Parathyroid adenoma (tissue), 2 donors: ENCODE measurements at regions not wholly inside any gene's neighbourhood (a gene's known extent, or its start where the extent isn't known, plus 50 kb on each side); places are given as distances from the start of the nearest gene placed in this dataset.

Experiments
- H2AFZ ChIP-seq: fragments of 300-600 bp; sonication (generic); one replicate; pipeline ENCODE4 v1.7.0; 2017; ENCODE audit warnings: antibody characterized with exemption, mild to moderate bottlenecking
- H3K27ac ChIP-seq: fragments of 300-600 bp; sonication (generic); one replicate; pipeline ENCODE4 v1.7.0; 2017
- H3K27me3 ChIP-seq: fragments of 300-600 bp; sonication (generic); one replicate; pipeline ENCODE4 v1.7.0; 2017; ENCODE audit warnings: low read length; ENCODE audit not compliant: control insufficient read depth, insufficient read depth
- H3K36me3 ChIP-seq: fragments of 300-600 bp; sonication (generic); one replicate; pipeline ENCODE4 v1.7.0; 2017; ENCODE audit warnings: low read length; ENCODE audit not compliant: control insufficient read depth, insufficient read depth
- H3K4me1 ChIP-seq: fragments of 300-600 bp; sonication (generic); one replicate; pipeline ENCODE4 v1.7.0; 2017; ENCODE audit warnings: control low read depth
- H3K4me2 ChIP-seq: fragments of 300-600 bp; sonication (generic); one replicate; pipeline ENCODE4 v1.7.0; 2017; ENCODE audit warnings: low read length
- H3K4me3 ChIP-seq: fragments of 300-600 bp; sonication (generic); one replicate; pipeline ENCODE4 v1.7.0; 2017; ENCODE audit warnings: low read depth, low read length
- H3K79me2 ChIP-seq: fragments of 300-600 bp; sonication (generic); one replicate; pipeline ENCODE4 v1.7.0; 2017; ENCODE audit warnings: control low read depth
- H3K9ac ChIP-seq: fragments of 300-600 bp; sonication (generic); one replicate; pipeline ENCODE4 v1.7.0; 2017; ENCODE audit warnings: mild to moderate bottlenecking
- H3K9me3 ChIP-seq: fragments of 300-600 bp; sonication (generic); one replicate; pipeline ENCODE4 v1.7.0; 2017; ENCODE audit warnings: low read length; ENCODE audit not compliant: control insufficient read depth
- TF ChIP-seq, protein P1 (sequence below): fragments of 300-600 bp; sonication (generic); IDR thresholded peaks from one replicate; pipeline ENCODE4 v1.7.0; 2017; ENCODE audit warnings: antibody characterized with exemption, mild to moderate bottlenecking
- donor health status: primary hyperparathyroidism.

DNA sequence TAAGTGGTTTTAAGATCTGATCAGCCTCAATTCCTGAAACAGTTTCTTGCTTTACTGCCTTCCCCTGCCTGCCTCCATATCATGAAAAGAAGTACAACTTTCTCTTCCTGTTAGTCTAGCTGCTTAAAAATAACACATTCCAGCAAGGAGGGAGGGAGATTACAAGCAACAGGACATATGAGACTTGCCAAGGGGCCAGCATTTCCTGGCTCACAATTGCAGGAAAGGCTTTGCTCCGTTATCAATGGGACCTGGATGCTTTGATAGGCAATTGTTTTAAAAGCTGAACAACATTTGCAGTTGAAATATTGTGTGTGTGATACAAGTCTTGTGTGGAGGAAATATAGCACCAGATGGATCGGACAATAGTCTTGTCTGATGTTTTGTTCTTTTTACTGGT lies 425.0 kb downstream of the FAT4 start:
- Histone ChIP-seq H3K79me2 (no peaks in the 10 kb centered on the region), H3K4me1 (no peaks in the 10 kb centered on the region), H3K4me3 (no peak overlapping the region), H3K36me3 (no peaks in the 10 kb centered on the region), H3K9me3 (no peaks in the 10 kb centered on the region), H3K9ac (no peak overlapping the region), H3K27ac (no peak overlapping the region), H2AFZ (no peak overlapping the region), H3K4me2 (no peak overlapping the region), H3K27me3 (no peaks in the 10 kb centered on the region)
- TF ChIP-seq, protein P1, sequence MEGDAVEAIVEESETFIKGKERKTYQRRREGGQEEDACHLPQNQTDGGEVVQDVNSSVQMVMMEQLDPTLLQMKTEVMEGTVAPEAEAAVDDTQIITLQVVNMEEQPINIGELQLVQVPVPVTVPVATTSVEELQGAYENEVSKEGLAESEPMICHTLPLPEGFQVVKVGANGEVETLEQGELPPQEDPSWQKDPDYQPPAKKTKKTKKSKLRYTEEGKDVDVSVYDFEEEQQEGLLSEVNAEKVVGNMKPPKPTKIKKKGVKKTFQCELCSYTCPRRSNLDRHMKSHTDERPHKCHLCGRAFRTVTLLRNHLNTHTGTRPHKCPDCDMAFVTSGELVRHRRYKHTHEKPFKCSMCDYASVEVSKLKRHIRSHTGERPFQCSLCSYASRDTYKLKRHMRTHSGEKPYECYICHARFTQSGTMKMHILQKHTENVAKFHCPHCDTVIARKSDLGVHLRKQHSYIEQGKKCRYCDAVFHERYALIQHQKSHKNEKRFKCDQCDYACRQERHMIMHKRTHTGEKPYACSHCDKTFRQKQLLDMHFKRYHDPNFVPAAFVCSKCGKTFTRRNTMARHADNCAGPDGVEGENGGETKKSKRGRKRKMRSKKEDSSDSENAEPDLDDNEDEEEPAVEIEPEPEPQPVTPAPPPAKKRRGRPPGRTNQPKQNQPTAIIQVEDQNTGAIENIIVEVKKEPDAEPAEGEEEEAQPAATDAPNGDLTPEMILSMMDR = no peak

DNA sequence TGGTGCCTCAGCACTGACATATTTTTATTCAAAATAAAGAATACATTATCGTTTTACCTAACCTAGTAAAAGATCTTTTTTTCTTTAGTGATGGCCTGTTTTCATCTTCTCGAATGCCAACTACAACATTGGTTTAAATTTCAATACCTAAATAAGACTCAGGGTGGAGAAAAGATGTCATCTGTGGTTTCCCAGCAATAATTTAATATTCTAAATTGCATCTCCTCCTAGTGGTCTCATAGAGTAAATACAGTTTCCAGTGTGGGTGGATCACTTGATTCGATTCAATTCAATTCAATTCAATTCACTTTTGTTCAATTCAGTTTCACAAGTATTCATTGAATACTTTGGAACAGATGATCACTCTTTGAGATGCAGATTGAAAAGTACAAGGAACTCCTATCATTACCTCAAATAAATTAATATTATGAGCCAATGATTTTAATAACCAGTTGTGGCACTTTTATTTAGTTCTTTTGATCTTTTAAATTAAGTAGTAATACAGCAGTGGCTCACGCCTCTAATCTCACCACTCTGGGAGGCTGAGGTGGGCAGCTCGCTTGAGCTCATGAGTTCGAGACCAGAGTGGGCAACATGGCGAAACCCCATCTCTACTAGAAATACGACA lies 427.2 kb downstream of the FAT4 start:
- no peak overlapping the region for H3K27ac ChIP-seq
- H3K4me3 ChIP-seq = no peak overlapping the region
- no peaks in the 10 kb centered on the region for H3K9me3 ChIP-seq
- H3K36me3 ChIP-seq = no peaks in the 10 kb centered on the region
- no peaks in the 10 kb centered on the region for H3K79me2 ChIP-seq
- TF ChIP-seq, protein P1 = peak; percentile 51
- H2AFZ ChIP-seq = no peak overlapping the region
- no peaks in the 10 kb centered on the region for H3K27me3 ChIP-seq
- no peaks in the 10 kb centered on the region for H3K4me1 ChIP-seq
- H3K9ac ChIP-seq = no peak overlapping the region
- H3K4me2 ChIP-seq = no peak overlapping the region

DNA sequence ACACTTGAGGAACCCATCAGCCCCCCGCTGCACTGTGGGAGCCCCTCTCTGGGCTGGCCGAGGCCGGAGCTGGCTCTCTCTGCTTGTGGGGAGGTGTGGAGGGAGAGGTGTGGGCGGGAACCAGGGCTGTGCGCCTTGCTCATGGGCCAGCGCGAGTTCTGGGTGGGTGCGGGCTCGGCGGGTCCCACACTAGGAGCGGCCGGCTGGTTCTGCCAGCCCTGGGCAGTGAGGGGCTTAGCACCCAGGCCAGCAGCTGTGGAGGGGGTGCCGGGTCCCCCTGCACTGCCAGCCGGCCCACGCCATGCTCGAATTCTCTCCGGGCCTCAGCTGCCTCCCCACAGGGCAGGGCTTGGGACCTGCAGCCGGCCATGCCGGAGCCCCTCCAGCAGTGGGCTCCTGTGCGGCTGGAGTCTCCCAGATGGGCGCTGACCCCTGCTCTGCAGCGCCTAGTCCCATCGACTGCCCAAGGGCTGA lies 430.2 kb downstream of the FAT4 start:
- Histone ChIP-seq H3K9ac (no peak overlapping the region), H3K27me3 (no peaks in the 10 kb centered on the region), H3K4me2 (no peak overlapping the region), H3K4me1 (no peaks in the 10 kb centered on the region), H3K79me2 (no peaks in the 10 kb centered on the region), H3K4me3 (no peak overlapping the region), H2AFZ (no peak overlapping the region), H3K36me3 (no peaks in the 10 kb centered on the region), H3K9me3 (no peaks in the 10 kb centered on the region), H3K27ac (no peak overlapping the region)
- TF ChIP-seq, protein P1 = no peak

DNA sequence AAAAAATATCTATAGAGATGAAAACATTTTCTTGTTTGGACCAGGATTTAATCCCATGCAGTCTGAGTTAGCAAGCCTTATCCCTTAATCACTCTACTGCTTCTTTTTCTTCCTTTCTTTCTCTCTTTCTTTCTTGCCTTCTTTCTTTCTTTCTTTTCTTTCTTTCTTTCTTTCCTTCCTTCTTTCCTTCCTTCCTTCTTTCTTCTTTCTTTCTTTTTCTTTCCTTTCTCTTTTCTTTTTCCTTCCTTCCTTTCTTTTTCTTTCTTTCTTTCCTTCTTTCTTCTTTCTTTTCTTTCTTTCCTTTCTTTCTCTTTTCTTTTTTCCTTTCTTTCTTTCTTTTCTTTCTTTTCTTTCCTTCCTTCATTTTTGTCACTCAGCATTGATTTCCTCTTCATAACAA lies 434.6 kb downstream of the FAT4 start:
- no peak overlapping the region for H2AFZ ChIP-seq
- TF ChIP-seq, protein P1 = no peak
- no peaks in the 10 kb centered on the region for H3K9me3 ChIP-seq
- H3K9ac ChIP-seq = no peak overlapping the region
- H3K27me3 ChIP-seq = no peaks in the 10 kb centered on the region
- no peaks in the 10 kb centered on the region for H3K79me2 ChIP-seq
- no peak overlapping the region for H3K27ac ChIP-seq
- no peak overlapping the region for H3K4me2 ChIP-seq
- no peaks in the 10 kb centered on the region for H3K36me3 ChIP-seq
- H3K4me1 ChIP-seq = no peaks in the 10 kb centered on the region
- H3K4me3 ChIP-seq = no peak overlapping the region

DNA sequence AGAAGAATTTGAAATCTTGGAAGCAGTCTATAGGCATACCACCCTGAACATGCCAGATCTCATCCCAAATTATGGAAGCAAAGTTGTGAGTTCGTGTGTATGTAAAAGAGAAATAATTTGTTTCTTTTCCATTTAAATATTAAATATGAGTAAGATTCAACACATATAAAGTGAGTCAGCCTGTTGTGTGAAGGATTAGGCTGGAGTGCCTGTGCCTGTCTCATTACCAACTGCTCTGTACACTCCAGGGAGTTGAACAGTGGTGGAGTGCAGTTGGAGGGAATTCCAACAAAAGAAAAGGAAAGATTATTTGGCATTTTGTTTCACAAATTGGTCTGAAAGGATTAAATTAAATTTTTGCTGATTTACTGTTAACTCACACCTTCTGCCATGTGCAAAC lies 435.6 kb downstream of the FAT4 start:
- Histone ChIP-seq H3K36me3 (no peaks in the 10 kb centered on the region), H3K4me1 (no peaks in the 10 kb centered on the region), H3K9me3 (no peaks in the 10 kb centered on the region), H3K27me3 (no peaks in the 10 kb centered on the region), H3K79me2 (no peaks in the 10 kb centered on the region), H3K4me3 (no peak overlapping the region), H3K4me2 (no peak overlapping the region), H3K9ac (no peak overlapping the region), H3K27ac (no peak overlapping the region), H2AFZ (no peak overlapping the region)
- TF ChIP-seq, protein P1 = no peak
